Hepatocyte (in vitro differentiated cells): ENCODE measurements at regions not wholly inside any gene's neighbourhood (a gene's known extent, or its start where the extent isn't known, plus 50 kb on each side); places are given as distances from the start of the nearest gene placed in this dataset.
"Not testable (repeated sequence)": the region's sequence is repeated elsewhere in the genome, so short reads cannot be mapped to it uniquely, and the experiment has no call there.

Experiments
- DNase-seq: peaks from one replicate; pipeline ENCODE4 v3.0.0-alpha.2; 2016; ENCODE audit warnings: low spot score
- H2AFZ ChIP-seq: fragments of 200-600 bp; sonication (generic); 2 replicates; pipeline ENCODE4 v1.6.0; 2016; ENCODE audit warnings: antibody characterized with exemption, mild to moderate bottlenecking
- H3K27ac ChIP-seq: fragments of 200-600 bp; sonication (generic); 2 replicates; pipeline ENCODE4 v1.5.1; 2016; ENCODE audit warnings: mild to moderate bottlenecking
- H3K27me3 ChIP-seq: fragments of 200-600 bp; sonication (generic); 2 replicates; pipeline ENCODE4 v1.6.1; 2016
- H3K36me3 ChIP-seq: fragments of 200-600 bp; sonication (generic); replicated peaks from 2 replicates; pipeline ENCODE4 v1.5.1; 2016; ENCODE audit warnings: low read depth; ENCODE audit not compliant: insufficient read depth
- H3K4me1 ChIP-seq: fragments of 200-600 bp; sonication (generic); 2 replicates; pipeline ENCODE4 v1.5.1; 2016; ENCODE audit warnings: mild to moderate bottlenecking, moderate library complexity; ENCODE audit not compliant: insufficient read depth
- H3K4me2 ChIP-seq: fragments of 200-600 bp; sonication (generic); 2 replicates; pipeline ENCODE4 v1.6.0; 2016
- H3K4me3 ChIP-seq: fragments of 200-600 bp; sonication (generic); 2 replicates; pipeline ENCODE4 v1.5.1; 2016; ENCODE audit warnings: mild to moderate bottlenecking
- H3K79me2 ChIP-seq: fragments of 200-600 bp; sonication (generic); 2 replicates; pipeline ENCODE4 v1.6.0; 2017; ENCODE audit warnings: mild to moderate bottlenecking
- H3K9me2 ChIP-seq: fragments of 200-600 bp; sonication (generic); replicated peaks from 2 replicates; pipeline ENCODE4 v1.6.0; 2017; ENCODE audit warnings: mild to moderate bottlenecking; ENCODE audit not compliant: insufficient read depth
- H3K9me3 ChIP-seq: fragments of 200-600 bp; sonication (generic); 2 replicates; pipeline ENCODE4 v1.5.1; 2016; ENCODE audit warnings: low read depth, mild to moderate bottlenecking
- H4K20me1 ChIP-seq: fragments of 200-600 bp; sonication (generic); 2 replicates; pipeline ENCODE4 v1.6.0; 2016; ENCODE audit warnings: mild to moderate bottlenecking; ENCODE audit not compliant: insufficient read depth, poor library complexity, severe bottlenecking
- EZH2 ChIP-seq: fragments of 200-600 bp; sonication (generic); IDR thresholded peaks from 2 replicates; pipeline ENCODE4 v1.6.1; 2016; ENCODE audit warnings: antibody characterized with exemption, mild to moderate bottlenecking, borderline replicate concordance
- EZH2phosphoT487 ChIP-seq: fragments of 200-600 bp; sonication (generic); IDR thresholded peaks from one replicate; pipeline ENCODE4 v1.6.1; 2018; ENCODE audit warnings: antibody characterized with exemption, mild to moderate bottlenecking, low read depth, moderate library complexity; ENCODE audit not compliant: unreplicated experiment, severe bottlenecking
- WGBS: methylation state at CpG from one replicate; pipeline ENCODE4 v1.1.6; 2016; ENCODE audit warnings: low lambda C conversion rate; ENCODE audit errors: missing lambda C conversion rate; 5-methylcytosine and 5-hydroxymethylcytosine counted together
- TF ChIP-seq, protein P1 (sequence below): fragments of 200-600 bp; sonication (generic); IDR thresholded peaks from 2 replicates; pipeline ENCODE4 v1.5.1; 2016; ENCODE audit warnings: antibody characterized with exemption, mild to moderate bottlenecking; ENCODE audit not compliant: poor library complexity

DNA sequence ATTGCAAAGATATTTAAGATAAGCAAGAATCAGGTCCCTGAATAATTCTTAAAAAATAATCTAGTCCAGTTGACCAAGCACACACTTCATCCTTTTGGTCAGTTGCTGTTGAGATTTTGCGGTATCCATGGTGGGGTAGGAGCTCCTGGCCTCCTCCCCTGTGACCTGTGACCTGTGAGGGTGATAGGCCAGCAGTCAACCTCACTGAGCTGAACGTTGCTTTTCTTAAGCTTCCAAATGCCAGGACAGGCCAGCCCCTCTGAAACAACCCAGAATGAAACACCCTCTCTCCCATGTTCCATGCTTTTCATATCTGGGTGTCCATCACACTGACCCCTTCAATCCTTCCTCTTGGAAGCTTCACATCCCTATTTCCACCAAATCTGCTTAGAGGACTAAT, 164.9 kb downstream of the THBS2 start:
- 67% methylated on average over 2 of the region's 2 CpGs for WGBS

DNA sequence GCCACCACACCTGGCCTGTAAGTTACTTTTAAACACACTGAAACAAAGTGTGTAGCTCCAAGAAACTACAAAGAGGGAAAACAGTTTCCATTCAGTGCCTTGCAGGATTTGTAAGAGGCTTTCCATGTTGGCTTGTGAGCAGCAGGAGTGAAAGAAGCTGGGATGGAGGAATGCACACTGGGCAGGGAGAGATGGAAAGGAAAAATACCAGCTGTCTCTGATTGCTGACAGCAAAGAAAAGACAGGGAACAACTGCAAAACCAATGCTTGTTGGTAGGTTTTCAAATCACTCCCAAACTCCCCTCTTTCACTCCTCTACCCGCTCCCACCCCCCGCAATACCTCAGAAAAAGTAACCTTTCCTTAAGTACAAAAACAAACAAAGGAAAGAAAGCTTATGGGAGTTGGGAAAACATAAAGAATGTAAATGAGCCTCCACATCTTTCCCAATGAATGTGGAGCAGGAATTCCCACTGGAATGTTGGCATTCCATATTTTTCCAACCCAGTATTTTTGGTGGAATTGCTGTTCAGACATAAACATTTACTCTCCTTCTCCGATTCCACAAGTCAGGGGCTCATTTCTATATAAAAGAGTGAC, 166.1 kb downstream of the THBS2 start:
- H4K20me1 ChIP-seq: no peaks in the 10 kb centered on the region
- H3K4me1 ChIP-seq: no peaks in the 10 kb centered on the region
- TF ChIP-seq EZH2phosphoT487: no peak
- TF ChIP-seq, protein P1, sequence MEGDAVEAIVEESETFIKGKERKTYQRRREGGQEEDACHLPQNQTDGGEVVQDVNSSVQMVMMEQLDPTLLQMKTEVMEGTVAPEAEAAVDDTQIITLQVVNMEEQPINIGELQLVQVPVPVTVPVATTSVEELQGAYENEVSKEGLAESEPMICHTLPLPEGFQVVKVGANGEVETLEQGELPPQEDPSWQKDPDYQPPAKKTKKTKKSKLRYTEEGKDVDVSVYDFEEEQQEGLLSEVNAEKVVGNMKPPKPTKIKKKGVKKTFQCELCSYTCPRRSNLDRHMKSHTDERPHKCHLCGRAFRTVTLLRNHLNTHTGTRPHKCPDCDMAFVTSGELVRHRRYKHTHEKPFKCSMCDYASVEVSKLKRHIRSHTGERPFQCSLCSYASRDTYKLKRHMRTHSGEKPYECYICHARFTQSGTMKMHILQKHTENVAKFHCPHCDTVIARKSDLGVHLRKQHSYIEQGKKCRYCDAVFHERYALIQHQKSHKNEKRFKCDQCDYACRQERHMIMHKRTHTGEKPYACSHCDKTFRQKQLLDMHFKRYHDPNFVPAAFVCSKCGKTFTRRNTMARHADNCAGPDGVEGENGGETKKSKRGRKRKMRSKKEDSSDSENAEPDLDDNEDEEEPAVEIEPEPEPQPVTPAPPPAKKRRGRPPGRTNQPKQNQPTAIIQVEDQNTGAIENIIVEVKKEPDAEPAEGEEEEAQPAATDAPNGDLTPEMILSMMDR: no peak
- no peak for TF ChIP-seq EZH2
- H3K36me3 ChIP-seq: no peaks in the 10 kb centered on the region
- H3K79me2 ChIP-seq: no peaks in the 10 kb centered on the region
- peaks cover 3% of the 10 kb centered on the region for H3K9me3 ChIP-seq
- no peak overlapping the region for H3K4me2 ChIP-seq
- no peak overlapping the region for H3K4me3 ChIP-seq
- no peak for DNase-seq
- H3K27me3 ChIP-seq: no peaks in the 10 kb centered on the region
- H3K27ac ChIP-seq: no peak overlapping the region
- H2AFZ ChIP-seq: no peak overlapping the region
- WGBS: 75% methylated on average over 3 of the region's 3 CpGs
- H3K9me2 ChIP-seq: no peaks in the 10 kb centered on the region

More for the DNA sequence above, 164.9 kb downstream of the THBS2 start:
- H3K36me3 ChIP-seq: no peaks in the 10 kb centered on the region
- H3K79me2 ChIP-seq: no peaks in the 10 kb centered on the region
- no peak overlapping the region for H3K4me3 ChIP-seq
- H3K4me2 ChIP-seq: no peak overlapping the region
- H3K4me1 ChIP-seq: no peaks in the 10 kb centered on the region
- H2AFZ ChIP-seq: no peak overlapping the region
- H3K27me3 ChIP-seq: no peaks in the 10 kb centered on the region
- no peaks in the 10 kb centered on the region for H4K20me1 ChIP-seq
- H3K9me2 ChIP-seq: no peaks in the 10 kb centered on the region
- no peak for DNase-seq
- no peak overlapping the region for H3K27ac ChIP-seq
- TF ChIP-seq, protein P1: no peak
- no peak for TF ChIP-seq EZH2phosphoT487
- no peak for TF ChIP-seq EZH2
- H3K9me3 ChIP-seq: peaks cover 3% of the 10 kb centered on the region

DNA sequence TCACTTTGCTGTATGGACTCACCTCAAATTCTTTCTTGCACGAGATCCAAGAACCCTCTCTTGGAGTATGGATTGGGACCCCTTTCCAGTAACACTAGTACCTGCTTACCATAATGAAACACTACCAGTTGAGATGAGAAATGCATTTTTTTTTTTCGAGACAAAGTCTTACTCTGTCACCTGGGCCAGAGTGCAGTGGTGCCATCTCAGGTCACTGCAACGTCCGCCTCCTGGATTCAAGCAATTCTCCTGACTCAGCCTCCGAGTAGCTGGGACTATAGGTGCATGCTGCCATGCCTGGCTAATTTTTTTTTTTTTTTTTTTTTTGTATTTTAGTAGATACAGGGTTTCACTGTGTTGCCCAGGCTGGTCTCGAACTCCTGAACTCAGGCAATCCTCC, 167.0 kb downstream of the THBS2 start:
- H3K27ac ChIP-seq, H2AFZ ChIP-seq, H3K4me1 ChIP-seq, H3K9me3 ChIP-seq, H3K27me3 ChIP-seq, H3K9me2 ChIP-seq, H4K20me1 ChIP-seq, DNase-seq, H3K36me3 ChIP-seq, H3K79me2 ChIP-seq, H3K4me2 ChIP-seq, H3K4me3 ChIP-seq: not testable (repeated sequence)
- 91% methylated on average over 6 of the region's 6 CpGs for WGBS

DNA sequence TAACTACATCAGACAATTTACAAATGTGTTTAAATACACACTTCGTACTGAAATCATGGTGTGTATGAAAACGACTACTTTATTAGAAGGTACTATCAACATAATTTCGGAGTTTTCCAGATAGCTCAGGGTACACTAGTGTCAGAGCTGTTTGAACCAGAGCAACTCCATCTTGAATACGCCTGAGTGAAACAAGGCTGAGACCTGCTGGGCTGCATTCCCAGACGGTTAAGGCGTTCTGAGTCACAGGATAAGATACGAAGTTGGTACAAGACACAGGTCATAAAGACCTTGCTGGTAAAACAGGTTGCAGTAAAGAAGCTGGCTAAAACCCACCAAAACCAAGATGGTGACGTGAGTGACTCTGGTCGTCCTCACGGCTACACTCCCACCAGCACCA, 167.6 kb downstream of the THBS2 start:
- H3K4me1 ChIP-seq: no peaks in the 10 kb centered on the region

More for the DNA sequence above, 167.6 kb downstream of the THBS2 start:
- Histone ChIP-seq H3K27ac (no peak overlapping the region), H2AFZ (no peak overlapping the region), H3K9me3 (no peaks in the 10 kb centered on the region), H3K4me3 (no peak overlapping the region), H3K79me2 (no peaks in the 10 kb centered on the region), H3K36me3 (no peaks in the 10 kb centered on the region), H3K4me2 (no peak overlapping the region), H4K20me1 (no peaks in the 10 kb centered on the region), H3K27me3 (no peaks in the 10 kb centered on the region), H3K9me2 (no peaks in the 10 kb centered on the region)
- no peak for TF ChIP-seq EZH2phosphoT487
- TF ChIP-seq, protein P1: no peak
- TF ChIP-seq EZH2: no peak
- DNase-seq: no peak
- WGBS: 82% methylated on average over 10 of the region's 10 CpGs
